ENCODE measurements at regions not wholly inside any gene's neighbourhood (a gene's known extent, or its start where the extent isn't known, plus 50 kb on each side); places are given as distances from the start of the nearest gene placed in this dataset.

- intact Hi-C loops (cut with DNase I), result loop anchor here in 1 of 10 donors (1.0 kb wide), 1 partner anchor 10 kb away; no protein-coding TSS in a partner anchor
- DNase-seq, result no peak
Observed at GRCh38 chr17:15893658-15894024, 51.3 kb upstream of the ADORA2B start.

GRCh38 chr17:15894258-15894657 is 50.7 kb upstream of the ADORA2B start:
- WGBS, 2 donors, result 86 to 90% methylated on average over 5 of the region's 5 CpGs

More at GRCh38 chr17:15893658-15894024, 51.3 kb upstream of the ADORA2B start:
- Histone ChIP-seq H3K9me3 (no peaks in the 10 kb centered on the region), H3K4me1 (peaks cover 0 to 27% (median 14%) of the 10 kb centered on the region in 9 donors), H3K4me3 (no peak overlapping the region), H3K27me3 (no peaks in the 10 kb centered on the region), H3K27ac (peak overlapping the region in 4 of 10 donors; percentile 30 to 51 (median 48)), H3K36me3 (no peaks in the 10 kb centered on the region)
- no peak for ATAC-seq
- TF ChIP-seq CTCF (IDR thresholded peaks at IDR 0.05), result no peak
- WGBS, 2 donors, result 73 to 83% methylated on average over 2 of the region's 2 CpGs

GRCh38 chr17:15894913-15895658 is 49.8 kb upstream of the ADORA2B start:
- ATAC-seq (no peak), DNase-seq (no peak)
- intact Hi-C loops (cut with DNase I), result no loop called here
- no peak overlapping the region for H3K27ac ChIP-seq
- WGBS, 2 donors, result 88 to 96% methylated on average over 12 of the region's 12 CpGs
- no peak for TF ChIP-seq CTCF (IDR thresholded peaks at IDR 0.05)
- no peaks in the 10 kb centered on the region for H3K27me3 ChIP-seq
- peaks cover 0 to 6% (median 0%) of the 10 kb centered on the region in 11 donors for H3K9me3 ChIP-seq
- H3K4me3 ChIP-seq, result no peak overlapping the region
- H3K36me3 ChIP-seq, result no peaks in the 10 kb centered on the region
- peaks cover 0 to 27% (median 14%) of the 10 kb centered on the region in 9 donors for H3K4me1 ChIP-seq

More at GRCh38 chr17:15894258-15894657, 50.7 kb upstream of the ADORA2B start:
- H3K9me3 ChIP-seq, result no peaks in the 10 kb centered on the region
- TF ChIP-seq CTCF (IDR thresholded peaks at IDR 0.05), result no peak
- no peak overlapping the region for H3K4me3 ChIP-seq
- peak overlapping the region in 4 of 10 donors; percentile 30 to 51 (median 48) for H3K27ac ChIP-seq
- no peaks in the 10 kb centered on the region for H3K36me3 ChIP-seq
- peaks cover 0 to 27% (median 14%) of the 10 kb centered on the region in 9 donors for H3K4me1 ChIP-seq
- H3K27me3 ChIP-seq, result no peaks in the 10 kb centered on the region
- ATAC-seq (no peak), DNase-seq (no peak)
- intact Hi-C loops (cut with DNase I), result no loop called here

All from heart right ventricle (tissue), 16 donors.